Thyroid gland (tissue), 4 donors: ENCODE measurements at regions not wholly inside any gene's neighbourhood (a gene's known extent, or its start where the extent isn't known, plus 50 kb on each side); places are given as distances from the start of the nearest gene placed in this dataset.

Source experiments
- DNase-seq, 2 donors: peaks; one replicate each; pipeline ENCODE4 v3.0.0-alpha.2; 2019
- H3K27ac ChIP-seq, 3 donors: fragments of 200-600 bp; sonication (generic); 1 replicate in 2 of 3; 2 replicates in 1 of 3; pipeline ENCODE4 v1.5.1; 2016 to 2019; ENCODE audit warnings: mild to moderate bottlenecking in 1 of 3, moderate library complexity in 1 of 3
- H3K27me3 ChIP-seq: fragments of 200-600 bp; sonication (generic); one replicate; pipeline ENCODE4 v1.5.1; 2019
- H3K36me3 ChIP-seq, 2 donors: fragments of 200-600 bp; sonication (generic); one replicate each; pipeline ENCODE4 v1.5.1; 2016 to 2019
- H3K4me1 ChIP-seq, 2 donors: fragments of 200-600 bp; sonication (generic); one replicate each; pipeline ENCODE4 v1.5.1; 2017 to 2019
- H3K4me3 ChIP-seq, 3 donors: fragments of 200-600 bp; sonication (generic); replicated peaks in 1 of 3; 1 replicate in 2 of 3; 2 replicates in 1 of 3; pipeline ENCODE4 v1.5.1; 2016; ENCODE audit warnings: mild to moderate bottlenecking in 1 of 3
- H3K9me3 ChIP-seq: fragments of 200-600 bp; sonication (generic); one replicate; pipeline ENCODE4 v1.5.1; 2017
- POLR2A ChIP-seq, 2 donors: fragments of 450-650 bp; IDR thresholded peaks; one replicate each; pipeline ENCODE4 v1.6.1; 2017; ENCODE audit warnings: antibody characterized with exemption in 2 of 2, mild to moderate bottlenecking in 2 of 2, moderate library complexity in 1 of 2
- WGBS, 2 donors: methylation state at CpG; one replicate each; pipeline ENCODE4 v1.1.5; 2017; 5-methylcytosine and 5-hydroxymethylcytosine counted together
- intact Hi-C: fragments of 100-400 bp; cut with DNase I; formaldehyde crosslinking; loops from one replicate; pipeline ENCODE4 v1.15.1; 2023
- TF ChIP-seq, protein P1 (sequence below), 6 experiments: fragments of 200-600 bp in 3 of 6; fragments of 450-650 bp in 3 of 6; sonication (generic) in 3 of 6; IDR thresholded peaks; one replicate each; pipeline ENCODE4 v1.5.1; 2016 to 2019; ENCODE audit warnings: antibody characterized with exemption in 6 of 6, mild to moderate bottlenecking in 2 of 6, inconsistent platforms in 1 of 6, moderate library complexity in 1 of 6

DNA sequence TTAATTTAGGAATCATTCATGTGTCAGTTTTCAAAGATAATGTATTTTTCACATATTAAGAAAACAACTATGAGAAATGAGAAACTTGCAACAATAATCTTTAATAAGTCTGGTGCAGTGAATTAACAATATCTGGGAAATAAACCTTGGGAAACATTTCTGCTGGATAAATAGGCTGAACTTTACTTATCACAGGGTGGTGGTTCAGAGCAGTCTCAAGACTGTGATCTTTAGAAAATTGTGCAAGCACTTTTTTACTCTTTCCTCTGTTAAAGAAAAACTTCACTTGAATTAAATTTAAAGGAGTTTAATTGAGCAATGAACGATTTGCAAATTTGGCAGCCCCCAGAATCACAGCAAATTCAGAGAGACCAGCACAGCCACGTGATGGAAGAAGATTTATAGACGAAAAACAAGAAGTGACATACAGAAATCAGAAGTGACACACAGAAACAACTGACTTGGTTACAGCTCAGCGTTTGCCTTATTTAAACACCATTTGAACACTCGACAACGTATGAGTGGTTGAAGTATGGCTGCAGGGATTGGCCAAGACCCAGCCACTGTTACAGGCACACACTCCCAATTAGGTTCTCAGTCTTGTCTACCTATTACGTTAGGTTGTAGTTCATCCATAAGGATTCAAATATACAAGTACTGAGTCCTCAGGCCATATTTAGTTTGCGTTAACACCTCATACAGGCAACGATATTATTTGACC lies 631.9 kb downstream of the SLCO4C1 start:
- TF ChIP-seq, protein P1, sequence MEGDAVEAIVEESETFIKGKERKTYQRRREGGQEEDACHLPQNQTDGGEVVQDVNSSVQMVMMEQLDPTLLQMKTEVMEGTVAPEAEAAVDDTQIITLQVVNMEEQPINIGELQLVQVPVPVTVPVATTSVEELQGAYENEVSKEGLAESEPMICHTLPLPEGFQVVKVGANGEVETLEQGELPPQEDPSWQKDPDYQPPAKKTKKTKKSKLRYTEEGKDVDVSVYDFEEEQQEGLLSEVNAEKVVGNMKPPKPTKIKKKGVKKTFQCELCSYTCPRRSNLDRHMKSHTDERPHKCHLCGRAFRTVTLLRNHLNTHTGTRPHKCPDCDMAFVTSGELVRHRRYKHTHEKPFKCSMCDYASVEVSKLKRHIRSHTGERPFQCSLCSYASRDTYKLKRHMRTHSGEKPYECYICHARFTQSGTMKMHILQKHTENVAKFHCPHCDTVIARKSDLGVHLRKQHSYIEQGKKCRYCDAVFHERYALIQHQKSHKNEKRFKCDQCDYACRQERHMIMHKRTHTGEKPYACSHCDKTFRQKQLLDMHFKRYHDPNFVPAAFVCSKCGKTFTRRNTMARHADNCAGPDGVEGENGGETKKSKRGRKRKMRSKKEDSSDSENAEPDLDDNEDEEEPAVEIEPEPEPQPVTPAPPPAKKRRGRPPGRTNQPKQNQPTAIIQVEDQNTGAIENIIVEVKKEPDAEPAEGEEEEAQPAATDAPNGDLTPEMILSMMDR (IDR thresholded peaks at IDR 0.05): no peak
- TF ChIP-seq POLR2A (IDR thresholded peaks at IDR 0.05): no peak
- Histone ChIP-seq H3K27ac (no peak overlapping the region), H3K4me3 (no peak overlapping the region), H3K9me3 (no peaks in the 10 kb centered on the region), H3K27me3 (no peaks in the 10 kb centered on the region), H3K36me3 (no peaks in the 10 kb centered on the region), H3K4me1 (no peaks in the 10 kb centered on the region)
- intact Hi-C loops: no loop called here
- WGBS, 2 donors: 48 to 58% methylated on average over 9 of the region's 9 CpGs
- DNase-seq: no peak

DNA sequence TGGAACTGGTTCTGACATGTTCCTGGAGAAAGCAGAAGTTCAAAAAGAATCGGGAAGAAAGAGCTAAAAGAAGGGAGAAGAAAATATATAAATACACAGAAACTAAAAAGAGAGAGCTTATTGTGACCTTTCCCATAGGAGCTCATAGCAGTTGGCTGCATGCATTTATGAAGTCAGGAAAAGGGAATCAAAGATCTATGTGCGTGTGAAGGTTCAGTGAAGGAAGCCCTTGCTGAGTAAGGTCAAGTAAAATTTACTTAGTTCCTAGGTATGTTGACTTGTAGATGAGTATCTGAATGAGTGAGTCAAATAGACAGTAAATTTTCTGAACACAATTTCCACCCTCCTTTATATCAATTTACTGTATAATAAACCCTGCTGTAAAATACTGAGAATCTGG lies 632.5 kb downstream of the SLCO4C1 start:
- H3K4me3 ChIP-seq: no peak overlapping the region
- DNase-seq: no peak
- H3K36me3 ChIP-seq: no peaks in the 10 kb centered on the region
- TF ChIP-seq, protein P1 (IDR thresholded peaks at IDR 0.05): no peak
- TF ChIP-seq POLR2A (IDR thresholded peaks at IDR 0.05): no peak
- H3K4me1 ChIP-seq: no peaks in the 10 kb centered on the region
- H3K27ac ChIP-seq: no peak overlapping the region
- H3K9me3 ChIP-seq: no peaks in the 10 kb centered on the region
- intact Hi-C loops: no loop called here
- H3K27me3 ChIP-seq: no peaks in the 10 kb centered on the region
- 76 to 77% methylated on average over 2 of the region's 2 CpGs for WGBS, 2 donors

DNA sequence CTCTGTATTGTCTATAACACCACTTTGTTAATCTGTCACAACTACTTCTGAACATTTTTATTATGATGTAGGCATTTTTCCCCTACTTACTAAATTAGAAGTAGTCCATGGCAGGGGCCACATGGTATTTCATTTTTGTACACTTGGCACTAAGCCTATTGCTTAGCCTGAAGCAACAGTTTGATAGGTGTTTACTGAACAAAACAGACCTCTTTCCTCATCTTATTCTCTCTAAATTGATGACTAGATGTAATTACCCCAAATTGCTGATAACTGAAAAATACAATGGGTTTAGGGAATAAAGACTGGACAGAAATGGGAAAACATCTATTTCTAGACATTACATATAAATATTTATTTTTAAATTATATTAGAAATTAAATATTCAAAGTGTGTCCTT lies 633.8 kb downstream of the SLCO4C1 start:
- TF ChIP-seq POLR2A (IDR thresholded peaks at IDR 0.05): no peak
- TF ChIP-seq, protein P1 (IDR thresholded peaks at IDR 0.05): no peak
- H3K27ac ChIP-seq: no peak overlapping the region
- intact Hi-C loops: no loop called here

DNA sequence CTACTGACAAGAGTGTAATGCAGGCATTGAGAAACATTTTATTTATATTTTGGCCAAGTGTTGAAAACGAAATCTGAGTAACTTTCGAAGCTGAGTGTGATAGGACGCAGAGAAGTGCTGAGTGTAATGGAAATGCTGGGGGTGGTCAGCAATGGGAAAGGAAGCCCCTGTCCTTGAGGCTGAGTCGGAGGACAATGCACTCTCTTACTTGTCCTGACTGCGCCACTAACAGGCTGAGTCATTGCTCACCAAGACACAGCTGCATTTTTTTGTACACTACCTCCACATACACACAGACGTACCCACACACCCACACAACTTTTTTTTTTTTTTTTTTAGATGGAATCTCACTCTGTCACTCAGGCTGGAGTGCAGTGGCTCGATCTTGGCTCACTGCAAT lies 637.7 kb downstream of the SLCO4C1 start:
- Histone ChIP-seq H3K36me3 (no peaks in the 10 kb centered on the region), H3K4me1 (no peaks in the 10 kb centered on the region), H3K27me3 (no peaks in the 10 kb centered on the region), H3K9me3 (no peaks in the 10 kb centered on the region), H3K27ac (no peak overlapping the region), H3K4me3 (no peak overlapping the region)
- no peak for DNase-seq
- TF ChIP-seq, protein P1 (IDR thresholded peaks at IDR 0.05): no peak
- intact Hi-C loops: no loop called here
- WGBS, 2 donors: 75 to 76% methylated on average over 7 of the region's 7 CpGs

More for the DNA sequence above, 633.8 kb downstream of the SLCO4C1 start:
- Histone ChIP-seq H3K9me3 (no peaks in the 10 kb centered on the region), H3K4me1 (no peaks in the 10 kb centered on the region), H3K27me3 (no peaks in the 10 kb centered on the region), H3K4me3 (no peak overlapping the region), H3K36me3 (no peaks in the 10 kb centered on the region)
- no peak for DNase-seq

GRCh38 chr5:101653996-101654395 lies 642.1 kb downstream of the SLCO4C1 start:
- no peak overlapping the region for H3K4me3 ChIP-seq
- H3K4me1 ChIP-seq: no peaks in the 10 kb centered on the region
- H3K27me3 ChIP-seq: no peaks in the 10 kb centered on the region
- WGBS, 2 donors: 74 to 82% methylated on average over 2 of the region's 2 CpGs
- no peak overlapping the region for H3K27ac ChIP-seq
- H3K9me3 ChIP-seq: no peaks in the 10 kb centered on the region
- TF ChIP-seq, protein P1 (IDR thresholded peaks at IDR 0.05): no peak
- no peak for TF ChIP-seq POLR2A (IDR thresholded peaks at IDR 0.05)
- DNase-seq: no peak
- intact Hi-C loops: no loop called here
- H3K36me3 ChIP-seq: no peaks in the 10 kb centered on the region
